ENCODE measurements at regions not wholly inside any gene's neighbourhood (a gene's known extent, or its start where the extent isn't known, plus 50 kb on each side); places are given as distances from the start of the nearest gene placed in this dataset.

GRCh38 chrX:116618546-116618945, 155.8 kb upstream of the CT83 start:
- intact Hi-C loops (cut with DNase I): no loop called here
- DNase-seq (peak in 2 of 5 donors; percentile 2 to 37), FAIRE-seq (no peak)
- Histone ChIP-seq H3K4me3 (ENCODE audit: low read length in 3 of 3) (no peak overlapping the region), H3K9ac (ENCODE audit: low read length in 3 of 3) (no peak overlapping the region), H3K36me3 (ENCODE audit: control insufficient read depth in 2 of 3, insufficient read depth in 3 of 3, low read length in 3 of 3) (no peaks in the 10 kb centered on the region), H3K9me3 (ENCODE audit: control insufficient read depth in 2 of 3, insufficient read depth in 1 of 3, low read length in 3 of 3) (no peaks in the 10 kb centered on the region), H3K27ac (ENCODE audit: low read depth in 2 of 2, low read length in 2 of 2) (no peak overlapping the region), H3K27me3 (ENCODE audit: control insufficient read depth, insufficient read depth, low read length) (no peaks in the 10 kb centered on the region), H3K4me1 (ENCODE audit: control insufficient read depth in 2 of 3, insufficient read depth in 2 of 3, low read depth in 1 of 3, low read length in 3 of 3) (no peaks in the 10 kb centered on the region)
- TF ChIP-seq CTCF (IDR thresholded peaks at IDR 0.05; ENCODE audit: borderline replicate concordance, extremely low read depth, insufficient read depth): no peak

GRCh38 chrX:116607776-116608175, 145.0 kb upstream of the CT83 start:
- DNase-seq (no peak), FAIRE-seq (no peak)
- TF ChIP-seq CTCF (IDR thresholded peaks at IDR 0.05; ENCODE audit: borderline replicate concordance, extremely low read depth, insufficient read depth): no peak
- H3K4me1 ChIP-seq (ENCODE audit: control insufficient read depth in 2 of 3, insufficient read depth in 2 of 3, low read depth in 1 of 3, low read length in 3 of 3): no peaks in the 10 kb centered on the region
- H3K4me3 ChIP-seq (ENCODE audit: low read length in 3 of 3): no peak overlapping the region
- no peaks in the 10 kb centered on the region for H3K27me3 ChIP-seq (ENCODE audit: control insufficient read depth, insufficient read depth, low read length)
- intact Hi-C loops (cut with DNase I): no loop called here
- H3K27ac ChIP-seq (ENCODE audit: low read depth in 2 of 2, low read length in 2 of 2): no peak overlapping the region
- no peak overlapping the region for H3K9ac ChIP-seq (ENCODE audit: low read length in 3 of 3)
- H3K9me3 ChIP-seq (ENCODE audit: control insufficient read depth in 2 of 3, insufficient read depth in 1 of 3, low read length in 3 of 3): no peaks in the 10 kb centered on the region
- H3K36me3 ChIP-seq (ENCODE audit: control insufficient read depth in 2 of 3, insufficient read depth in 3 of 3, low read length in 3 of 3): no peaks in the 10 kb centered on the region

DNA sequence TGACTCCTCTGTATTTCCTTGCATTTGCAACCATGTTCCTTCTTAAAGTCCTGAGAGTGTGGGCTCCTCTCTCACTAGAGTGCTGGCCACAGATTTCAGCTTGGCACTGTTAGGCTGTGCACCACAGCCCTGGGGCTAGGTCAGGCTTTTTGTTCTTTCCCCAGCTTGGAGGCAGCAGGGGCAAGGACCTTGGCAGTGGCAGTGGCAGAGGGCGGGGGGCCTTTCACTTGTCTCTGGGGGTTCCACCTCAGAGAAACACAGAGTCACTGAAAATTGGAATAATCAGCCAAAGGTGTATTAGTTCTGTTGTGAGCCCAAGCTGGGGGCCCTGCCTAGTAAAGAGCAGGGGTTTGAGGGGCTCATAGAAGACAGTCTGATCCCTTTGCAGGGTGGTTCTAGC, 142.8 kb upstream of the CT83 start:
- intact Hi-C loops (cut with DNase I): no loop called here
- no peak for TF ChIP-seq CTCF (IDR thresholded peaks at IDR 0.05; ENCODE audit: borderline replicate concordance, extremely low read depth, insufficient read depth)
- Histone ChIP-seq H3K9ac (ENCODE audit: low read length in 3 of 3) (no peak overlapping the region), H3K4me1 (ENCODE audit: control insufficient read depth in 2 of 3, insufficient read depth in 2 of 3, low read depth in 1 of 3, low read length in 3 of 3) (no peaks in the 10 kb centered on the region), H3K9me3 (ENCODE audit: control insufficient read depth in 2 of 3, insufficient read depth in 1 of 3, low read length in 3 of 3) (no peaks in the 10 kb centered on the region), H3K27ac (ENCODE audit: low read depth in 2 of 2, low read length in 2 of 2) (no peak overlapping the region), H3K36me3 (ENCODE audit: control insufficient read depth in 2 of 3, insufficient read depth in 3 of 3, low read length in 3 of 3) (no peaks in the 10 kb centered on the region), H3K27me3 (ENCODE audit: control insufficient read depth, insufficient read depth, low read length) (no peaks in the 10 kb centered on the region), H3K4me3 (ENCODE audit: low read length in 3 of 3) (no peak overlapping the region)
- no peak for DNase-seq
- no peak for FAIRE-seq

DNA sequence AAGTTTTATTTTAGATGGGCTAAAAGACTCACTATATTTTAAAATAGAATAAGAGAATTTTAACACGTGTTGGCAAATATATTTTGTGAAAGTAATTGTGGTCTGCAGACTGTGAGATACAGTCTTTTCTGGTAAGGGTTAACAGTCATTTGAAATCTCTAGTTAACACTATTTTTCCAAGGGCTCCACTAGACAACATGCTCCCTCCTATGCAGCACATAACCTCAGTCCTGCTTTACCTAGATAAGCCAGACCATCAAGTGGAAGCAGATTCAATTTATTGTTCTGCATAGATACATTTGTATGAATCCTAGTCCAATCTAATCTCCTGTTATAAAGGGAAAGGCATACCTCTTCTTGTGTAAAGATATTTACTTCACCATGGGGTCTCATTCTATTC, 133.2 kb upstream of the CT83 start:
- no peaks in the 10 kb centered on the region for H3K4me1 ChIP-seq (ENCODE audit: control insufficient read depth in 2 of 3, insufficient read depth in 2 of 3, low read depth in 1 of 3, low read length in 3 of 3)
- FAIRE-seq: no peak
- H3K27ac ChIP-seq (ENCODE audit: low read depth in 2 of 2, low read length in 2 of 2): no peak overlapping the region
- H3K9me3 ChIP-seq (ENCODE audit: control insufficient read depth in 2 of 3, insufficient read depth in 1 of 3, low read length in 3 of 3): no peaks in the 10 kb centered on the region
- no peak for TF ChIP-seq CTCF (IDR thresholded peaks at IDR 0.05; ENCODE audit: borderline replicate concordance, extremely low read depth, insufficient read depth)
- intact Hi-C loops (cut with DNase I): no loop called here
- H3K9ac ChIP-seq (ENCODE audit: low read length in 3 of 3): no peak overlapping the region
- H3K4me3 ChIP-seq (ENCODE audit: low read length in 3 of 3): no peak overlapping the region
- H3K36me3 ChIP-seq (ENCODE audit: control insufficient read depth in 2 of 3, insufficient read depth in 3 of 3, low read length in 3 of 3): no peaks in the 10 kb centered on the region
- no peak for DNase-seq
- H3K27me3 ChIP-seq (ENCODE audit: control insufficient read depth, insufficient read depth, low read length): no peaks in the 10 kb centered on the region
